Karpas-422 (cell line): ENCODE measurements at regions not wholly inside any gene's neighbourhood (a gene's known extent, or its start where the extent isn't known, plus 50 kb on each side); places are given as distances from the start of the nearest gene placed in this dataset.
"Not testable (repeated sequence)": the region's sequence is repeated elsewhere in the genome, so short reads cannot be mapped to it uniquely, and the experiment has no call there.

Experiments
- DNase-seq: peaks from one replicate; pipeline ENCODE4 v3.0.0-alpha.2; 2015
- H2AFZ ChIP-seq: fragments of 200-600 bp; sonication (generic); 2 replicates; pipeline ENCODE4 v1.6.1; 2014; ENCODE audit warnings: antibody characterized with exemption, low read length, mixed read lengths
- H3K27ac ChIP-seq: fragments of 200-600 bp; sonication (generic); 2 replicates; pipeline ENCODE4 v1.5.1; 2014; ENCODE audit warnings: mild to moderate bottlenecking, low read length, moderate library complexity
- H3K27me3 ChIP-seq: fragments of 200-600 bp; sonication (generic); 2 replicates; pipeline ENCODE4 v1.6.1; 2014; ENCODE audit warnings: low read length, mixed read lengths
- H3K36me3 ChIP-seq: fragments of 200-600 bp; sonication (generic); 2 replicates; pipeline ENCODE4 v1.6.1; 2014; ENCODE audit warnings: low read length, mixed read lengths; ENCODE audit not compliant: insufficient read depth
- H3K4me1 ChIP-seq: fragments of 200-600 bp; sonication (generic); 2 replicates; pipeline ENCODE4 v1.6.1; 2014; ENCODE audit warnings: mild to moderate bottlenecking, low read length, mixed read lengths
- H3K4me2 ChIP-seq: fragments of 200-600 bp; sonication (generic); 2 replicates; pipeline ENCODE4 v1.6.1; 2014; ENCODE audit warnings: low read length, low read depth, mild to moderate bottlenecking; ENCODE audit not compliant: poor library complexity, severe bottlenecking
- H3K4me3 ChIP-seq: fragments of 200-600 bp; sonication (generic); 2 replicates; pipeline ENCODE4 v1.5.1; 2014; ENCODE audit warnings: mild to moderate bottlenecking, antibody characterized with exemption, low read length, mixed read lengths
- H3K79me2 ChIP-seq: fragments of 200-600 bp; sonication (generic); 2 replicates; pipeline ENCODE4 v1.6.1; 2014; ENCODE audit warnings: mild to moderate bottlenecking, low read length, mixed read lengths
- H3K9ac ChIP-seq: fragments of 200-600 bp; sonication (generic); 2 replicates; pipeline ENCODE4 v1.6.0; 2014; ENCODE audit warnings: low read length
- H3K9me2 ChIP-seq: fragments of 200-600 bp; sonication (generic), shearing (Covaris generic); replicated peaks from 2 replicates; pipeline ENCODE4 v1.6.0; 2014; ENCODE audit warnings: mild to moderate bottlenecking, low read length, moderate library complexity; ENCODE audit not compliant: insufficient read depth
- H3K9me3 ChIP-seq: fragments of 300-700, 200-600 bp; sonication (generic); 2 replicates; pipeline ENCODE4 v1.6.1; 2014; ENCODE audit warnings: low read length, mixed read lengths
- H4K20me1 ChIP-seq: fragments of 200-600 bp; sonication (generic); 2 replicates; pipeline ENCODE4 v1.6.1; 2014; ENCODE audit warnings: mild to moderate bottlenecking, antibody characterized with exemption, low read length, low read depth; ENCODE audit not compliant: insufficient read depth

DNA sequence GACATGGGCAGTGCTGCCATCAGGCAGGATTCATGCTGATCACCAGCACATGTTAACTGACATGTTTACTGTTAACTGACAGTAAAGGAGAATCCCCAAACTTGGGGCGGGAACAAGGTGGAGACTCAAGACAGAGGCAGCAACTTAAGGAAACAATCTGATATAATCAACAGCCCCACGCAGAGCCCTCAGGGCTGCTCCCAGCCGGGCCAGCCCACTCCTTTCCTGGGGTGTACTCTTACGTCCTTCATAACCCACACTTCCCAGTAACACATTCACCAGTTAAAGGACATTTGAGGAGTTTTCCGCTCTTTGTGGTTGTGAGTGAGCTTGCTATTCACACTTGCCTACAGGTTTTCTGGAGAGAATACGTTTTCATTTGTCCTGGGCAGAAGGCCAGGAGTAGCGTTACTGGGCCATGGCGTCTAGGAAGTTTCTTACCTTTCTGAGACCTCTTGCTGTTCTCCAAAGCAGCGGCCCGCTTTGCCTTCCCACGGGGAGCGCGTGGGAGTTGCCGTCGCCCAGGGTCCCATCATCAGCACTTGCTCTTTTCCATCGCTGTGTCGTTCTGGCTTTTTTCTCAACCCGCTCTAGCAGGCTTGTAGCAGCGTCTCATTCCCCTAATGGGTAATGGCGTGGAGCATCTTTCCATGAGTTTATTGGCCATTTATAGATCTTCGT, 56.4 kb downstream of the FOXF2 start:
- H3K9ac ChIP-seq = no peak overlapping the region
- no peak for DNase-seq
- no peaks in the 10 kb centered on the region for H3K27me3 ChIP-seq
- no peak overlapping the region for H2AFZ ChIP-seq
- H3K4me3 ChIP-seq = no peak overlapping the region
- H4K20me1 ChIP-seq = no peaks in the 10 kb centered on the region
- no peaks in the 10 kb centered on the region for H3K9me2 ChIP-seq
- no peaks in the 10 kb centered on the region for H3K79me2 ChIP-seq
- no peaks in the 10 kb centered on the region for H3K4me1 ChIP-seq
- H3K9me3 ChIP-seq = no peaks in the 10 kb centered on the region
- H3K27ac ChIP-seq = no peak overlapping the region
- no peak overlapping the region for H3K4me2 ChIP-seq
- H3K36me3 ChIP-seq = no peaks in the 10 kb centered on the region

DNA sequence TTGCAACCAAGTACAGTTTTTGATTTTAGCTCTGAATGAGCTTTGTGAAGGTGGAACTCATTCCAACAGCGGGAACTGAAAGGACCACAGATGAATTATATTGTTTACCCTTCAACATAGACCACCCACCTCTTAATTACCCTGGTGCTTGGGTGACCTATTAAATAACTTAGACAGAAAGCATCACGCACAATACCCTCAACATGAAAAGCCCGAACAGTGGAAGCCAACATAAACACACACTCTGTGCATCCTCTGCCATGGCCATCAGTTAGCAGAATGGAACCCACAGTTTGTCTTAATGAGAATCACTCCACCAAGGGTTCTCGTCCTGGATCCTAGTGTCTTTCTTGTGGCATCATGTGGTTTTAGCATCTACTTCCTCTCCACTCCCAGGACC, 60.5 kb downstream of the FOXF2 start:
- Histone ChIP-seq H3K27me3 (no peaks in the 10 kb centered on the region), H3K9ac (no peak overlapping the region), H3K79me2 (no peaks in the 10 kb centered on the region), H3K9me2 (no peaks in the 10 kb centered on the region), H3K27ac (no peak overlapping the region), H4K20me1 (no peaks in the 10 kb centered on the region), H2AFZ (no peak overlapping the region), H3K4me1 (no peaks in the 10 kb centered on the region), H3K4me3 (no peak overlapping the region), H3K4me2 (no peak overlapping the region), H3K36me3 (no peaks in the 10 kb centered on the region), H3K9me3 (no peaks in the 10 kb centered on the region)
- DNase-seq = no peak

DNA sequence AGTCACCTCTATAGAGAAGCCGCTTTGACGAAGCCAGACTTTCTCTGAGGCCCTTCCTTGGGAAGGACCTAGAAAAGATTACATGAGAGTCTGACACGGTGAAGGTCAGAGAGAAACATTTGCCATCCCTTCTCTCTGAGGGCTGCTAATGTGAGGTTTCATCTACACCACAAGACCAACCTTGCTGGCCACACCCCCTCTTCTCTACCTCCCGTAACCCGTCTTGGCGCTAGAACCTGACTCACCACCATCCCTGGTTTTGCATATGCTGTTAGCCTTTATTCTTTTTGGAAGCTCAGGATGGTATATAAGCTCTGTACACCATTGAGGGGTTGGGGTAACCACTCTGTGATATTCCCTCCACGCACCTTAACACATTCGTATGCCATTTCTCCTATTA, 63.6 kb downstream of the FOXF2 start:
- H3K9me2 ChIP-seq = no peaks in the 10 kb centered on the region
- H3K36me3 ChIP-seq = no peaks in the 10 kb centered on the region
- no peak overlapping the region for H3K27ac ChIP-seq
- no peaks in the 10 kb centered on the region for H3K27me3 ChIP-seq
- no peak overlapping the region for H3K4me2 ChIP-seq
- H3K79me2 ChIP-seq = no peaks in the 10 kb centered on the region
- H3K4me1 ChIP-seq = no peaks in the 10 kb centered on the region
- no peak overlapping the region for H2AFZ ChIP-seq
- DNase-seq = no peak
- no peak overlapping the region for H3K9ac ChIP-seq
- no peaks in the 10 kb centered on the region for H4K20me1 ChIP-seq
- no peak overlapping the region for H3K4me3 ChIP-seq
- H3K9me3 ChIP-seq = no peaks in the 10 kb centered on the region

DNA sequence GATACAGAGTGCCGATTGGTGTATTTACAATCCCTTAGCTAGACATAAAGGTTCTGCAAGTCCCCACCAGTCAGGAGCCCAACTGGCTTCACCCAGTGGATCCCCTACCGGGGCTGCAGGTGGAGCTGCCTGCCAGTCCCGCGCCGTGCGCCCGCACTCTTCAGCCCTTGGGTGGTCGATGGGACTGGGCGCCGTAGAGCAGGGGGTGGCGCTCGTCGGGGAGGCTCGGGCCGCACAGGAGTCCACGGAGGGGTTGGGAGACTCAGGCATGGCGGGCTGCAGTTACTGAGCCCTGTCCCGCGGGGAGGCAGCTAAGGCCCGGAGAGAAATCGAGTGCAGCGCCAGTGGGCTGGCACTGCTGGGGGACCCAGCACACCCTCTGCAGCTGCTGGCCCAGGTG, 67.4 kb downstream of the FOXF2 start:
- not testable (repeated sequence) for H4K20me1 ChIP-seq, H3K9ac ChIP-seq, H3K4me1 ChIP-seq, H3K4me3 ChIP-seq, H3K4me2 ChIP-seq, DNase-seq, H2AFZ ChIP-seq, H3K9me3 ChIP-seq, H3K9me2 ChIP-seq, H3K36me3 ChIP-seq, H3K79me2 ChIP-seq, H3K27me3 ChIP-seq, H3K27ac ChIP-seq

DNA sequence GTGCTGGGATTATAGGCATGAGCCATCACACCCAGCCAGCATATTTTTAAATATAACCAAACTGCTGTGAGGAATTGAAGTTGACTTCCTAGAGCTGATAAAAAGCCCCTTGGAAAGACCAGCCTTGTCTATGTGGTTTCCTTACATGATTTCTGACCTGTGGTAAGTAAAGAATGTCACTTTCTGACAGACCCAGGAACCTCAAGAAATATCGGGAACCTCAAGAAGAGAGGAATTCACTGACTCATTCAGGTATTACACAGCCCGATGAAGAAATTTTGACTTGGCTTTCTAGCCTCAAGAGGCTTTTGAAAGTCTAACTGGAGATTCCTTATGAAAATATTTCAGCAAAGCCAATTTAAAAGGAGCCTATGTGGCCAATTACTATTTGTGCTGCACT, 71.8 kb downstream of the FOXF2 start:
- no peaks in the 10 kb centered on the region for H3K9me3 ChIP-seq
- no peaks in the 10 kb centered on the region for H3K36me3 ChIP-seq
- no peak for DNase-seq
- H3K27ac ChIP-seq = no peak overlapping the region
- no peaks in the 10 kb centered on the region for H3K4me1 ChIP-seq
- no peaks in the 10 kb centered on the region for H3K9me2 ChIP-seq
- no peaks in the 10 kb centered on the region for H3K79me2 ChIP-seq
- no peaks in the 10 kb centered on the region for H4K20me1 ChIP-seq
- no peak overlapping the region for H2AFZ ChIP-seq
- H3K27me3 ChIP-seq = 0 out of 2 replicates have a peak, but pooled peaks cover 2% of the 10 kb centered on the region
- H3K9ac ChIP-seq = no peak overlapping the region
- no peak overlapping the region for H3K4me2 ChIP-seq
- no peak overlapping the region for H3K4me3 ChIP-seq

DNA sequence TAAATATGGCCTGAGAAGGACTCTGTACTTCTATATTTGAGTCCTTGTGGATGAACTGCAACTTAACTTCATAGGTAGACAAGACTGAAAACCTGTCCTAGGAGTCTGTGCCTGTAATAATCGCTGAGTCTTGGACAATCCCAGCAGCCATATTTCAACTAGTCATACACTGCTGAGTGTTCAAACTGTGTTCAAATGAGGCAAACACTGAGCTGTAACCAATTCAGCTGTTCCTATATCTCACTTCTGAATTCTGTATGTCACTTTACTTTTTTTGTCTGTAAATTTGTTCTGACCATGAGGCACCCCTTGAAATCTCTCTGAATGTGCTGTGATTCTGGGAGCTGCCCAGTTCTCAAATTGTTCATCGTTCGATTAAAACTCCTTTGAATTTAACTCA, 72.4 kb downstream of the FOXF2 start:
- no peak overlapping the region for H3K9ac ChIP-seq
- no peak overlapping the region for H3K27ac ChIP-seq
- H4K20me1 ChIP-seq = no peaks in the 10 kb centered on the region
- H3K4me2 ChIP-seq = no peak overlapping the region
- 0 out of 2 replicates have a peak, but pooled peaks cover 2% of the 10 kb centered on the region for H3K27me3 ChIP-seq
- H2AFZ ChIP-seq = no peak overlapping the region
- DNase-seq = no peak
- H3K79me2 ChIP-seq = no peaks in the 10 kb centered on the region
- no peak overlapping the region for H3K4me3 ChIP-seq
- H3K36me3 ChIP-seq = no peaks in the 10 kb centered on the region
- no peaks in the 10 kb centered on the region for H3K9me2 ChIP-seq
- H3K4me1 ChIP-seq = no peaks in the 10 kb centered on the region
- no peaks in the 10 kb centered on the region for H3K9me3 ChIP-seq

DNA sequence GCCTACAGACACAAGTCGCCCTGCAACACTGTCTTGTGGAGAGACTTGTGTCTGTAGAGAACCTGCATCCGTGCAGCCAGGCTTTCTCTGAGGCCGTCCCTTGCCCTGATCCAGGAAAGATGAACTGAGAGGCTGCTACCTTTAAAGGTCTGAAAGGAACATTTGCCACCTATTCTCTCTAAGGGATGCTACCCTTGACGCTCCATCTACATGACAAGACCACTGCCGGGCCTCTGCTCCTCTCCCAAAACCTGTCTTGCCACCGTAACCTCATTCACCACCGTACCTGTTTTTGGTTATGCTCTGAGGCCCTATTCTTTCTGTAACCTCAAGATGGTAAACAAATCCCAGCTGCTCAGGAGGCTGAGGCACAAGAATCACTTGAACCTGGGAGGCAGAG, 73.9 kb downstream of the FOXF2 start:
- Histone ChIP-seq H3K4me3 (no peak overlapping the region), H3K27ac (no peak overlapping the region), H3K36me3 (no peaks in the 10 kb centered on the region)

DNA sequence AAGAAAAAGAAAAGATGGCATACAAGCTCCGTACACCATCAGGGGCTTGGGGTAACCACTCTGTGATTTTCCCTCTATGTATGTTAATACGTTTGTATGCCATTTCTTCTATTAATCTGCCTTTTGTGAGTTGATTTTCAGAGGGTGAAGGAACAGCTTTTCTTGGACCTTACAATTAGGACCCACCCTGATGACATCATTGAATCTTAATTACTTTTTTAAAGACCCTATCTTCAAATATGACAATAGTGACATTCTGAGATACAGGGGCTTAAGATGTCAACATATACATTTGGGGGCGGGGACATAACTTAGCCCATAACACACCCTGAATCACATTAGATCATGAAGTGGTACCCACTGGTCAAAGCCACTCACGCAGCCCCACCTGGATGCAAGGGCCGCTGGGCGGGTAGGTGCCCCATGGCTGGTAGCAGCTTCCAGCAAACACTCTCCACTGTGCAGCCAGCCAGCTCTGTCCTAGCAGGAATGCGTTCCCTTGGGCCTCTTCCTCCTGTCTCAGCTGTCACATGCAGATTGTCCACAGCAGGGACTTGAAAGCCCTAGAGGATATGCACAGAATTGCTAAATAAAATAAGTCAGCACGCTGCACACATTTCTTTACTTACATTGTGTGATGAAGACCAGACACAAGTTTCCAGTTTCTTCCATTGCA, 74.5 kb downstream of the FOXF2 start:
- no peaks in the 10 kb centered on the region for H3K36me3 ChIP-seq
- no peak overlapping the region for H3K4me2 ChIP-seq
- 0 out of 2 replicates have a peak, but pooled peaks cover 2% of the 10 kb centered on the region for H3K27me3 ChIP-seq
- no peaks in the 10 kb centered on the region for H3K9me3 ChIP-seq
- H3K27ac ChIP-seq = no peak overlapping the region
- H3K4me3 ChIP-seq = no peak overlapping the region
- H3K79me2 ChIP-seq = no peaks in the 10 kb centered on the region
- no peak overlapping the region for H2AFZ ChIP-seq
- no peak for DNase-seq
- no peaks in the 10 kb centered on the region for H3K9me2 ChIP-seq
- no peak overlapping the region for H3K9ac ChIP-seq
- H3K4me1 ChIP-seq = no peaks in the 10 kb centered on the region
- no peaks in the 10 kb centered on the region for H4K20me1 ChIP-seq

More for the DNA sequence above, 73.9 kb downstream of the FOXF2 start:
- DNase-seq = no peak
- Histone ChIP-seq H3K9me2 (no peaks in the 10 kb centered on the region), H3K79me2 (no peaks in the 10 kb centered on the region), H3K9me3 (no peaks in the 10 kb centered on the region), H3K27me3 (0 out of 2 replicates have a peak, but pooled peaks cover 2% of the 10 kb centered on the region), H4K20me1 (no peaks in the 10 kb centered on the region), H2AFZ (no peak overlapping the region), H3K4me1 (no peaks in the 10 kb centered on the region), H3K9ac (no peak overlapping the region), H3K4me2 (no peak overlapping the region)
